ENCODE measurements at regions not wholly inside any gene's neighbourhood (a gene's known extent, or its start where the extent isn't known, plus 50 kb on each side); places are given as distances from the start of the nearest gene placed in this dataset.
"Not testable (repeated sequence)": the region's sequence is repeated elsewhere in the genome, so short reads cannot be mapped to it uniquely, and the experiment has no call there.

DNA sequence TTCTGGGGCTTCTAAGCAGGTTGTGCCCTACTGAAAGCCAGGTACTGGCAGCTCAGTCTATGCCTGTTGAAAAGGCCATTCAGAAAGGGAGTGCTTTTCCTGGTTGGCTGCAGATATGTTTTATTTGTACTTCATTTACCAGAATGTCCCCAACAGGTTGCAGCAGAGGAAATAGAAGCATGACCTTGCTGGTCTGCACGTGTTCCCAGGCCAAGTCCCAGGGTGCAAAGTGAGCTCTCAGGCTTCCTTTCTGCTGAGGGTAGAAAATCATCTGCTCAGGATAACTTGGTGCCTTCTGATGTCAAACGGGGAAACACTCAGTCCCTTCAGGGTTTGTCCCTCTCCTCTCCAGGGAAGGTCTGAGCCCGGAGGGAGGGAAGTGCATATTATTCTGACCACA is 356.4 kb downstream of the BCL11B start:
- no peak for DNase-seq

DNA sequence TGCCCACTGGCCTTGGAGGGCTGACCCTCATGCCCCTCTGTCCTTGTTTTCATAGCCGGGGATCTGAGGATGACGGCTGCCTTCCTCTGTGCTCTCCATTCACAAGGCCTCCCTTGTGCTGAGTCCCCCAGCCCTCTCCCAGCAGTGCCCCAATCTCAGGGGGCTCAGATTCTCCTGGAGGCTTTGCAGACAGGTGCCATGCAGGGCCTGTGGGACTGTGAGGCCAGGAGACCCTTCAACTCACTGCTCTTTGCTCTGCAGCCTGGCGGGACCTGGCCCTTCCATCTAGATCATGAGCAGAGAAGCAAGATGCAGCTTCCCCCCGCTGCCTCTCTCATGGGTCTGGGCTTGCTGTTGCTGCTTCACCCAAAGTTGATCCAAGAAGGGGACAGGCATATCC is 356.0 kb downstream of the BCL11B start:
- DNase-seq = no peak

DNA sequence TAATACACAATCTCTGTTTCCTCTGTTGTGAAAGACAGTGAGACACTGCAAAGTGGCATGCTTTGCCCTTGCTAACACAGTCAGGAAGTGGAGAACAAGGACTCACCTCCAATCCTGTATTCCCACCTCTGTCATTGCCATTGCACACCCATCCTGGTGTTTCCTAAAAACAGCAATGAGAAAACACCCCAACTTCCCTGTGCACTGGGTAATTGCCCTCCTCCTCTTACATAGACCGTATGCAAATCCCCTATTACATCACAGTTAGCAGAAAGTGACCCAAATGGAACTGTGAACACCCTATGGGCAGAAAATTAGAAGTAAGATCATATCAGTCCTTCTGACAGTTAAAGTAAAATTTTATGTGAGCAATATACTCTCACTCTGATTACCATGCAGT is 355.5 kb downstream of the BCL11B start:
- DNase-seq = no peak

DNA sequence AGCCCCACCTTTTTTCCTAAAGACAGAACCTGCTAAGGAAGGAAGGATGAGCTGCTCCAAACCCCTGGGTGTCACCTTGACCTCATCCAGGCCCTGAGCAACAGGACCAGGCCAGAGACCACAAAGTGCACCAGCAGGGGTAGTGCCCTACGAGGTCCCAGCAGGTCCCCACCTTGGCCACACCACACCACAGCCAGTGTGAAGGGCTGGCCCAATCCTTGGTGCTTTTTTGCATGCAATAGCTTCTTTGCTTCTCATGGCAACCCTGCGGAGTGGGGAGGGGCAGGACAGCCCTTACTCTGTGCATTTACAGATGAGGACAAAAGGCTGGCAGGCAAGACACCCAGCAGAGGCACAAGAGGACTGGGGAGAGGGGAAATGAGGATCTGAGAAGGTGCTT is 352.6 kb downstream of the BCL11B start:
- DNase-seq = no peak

DNA sequence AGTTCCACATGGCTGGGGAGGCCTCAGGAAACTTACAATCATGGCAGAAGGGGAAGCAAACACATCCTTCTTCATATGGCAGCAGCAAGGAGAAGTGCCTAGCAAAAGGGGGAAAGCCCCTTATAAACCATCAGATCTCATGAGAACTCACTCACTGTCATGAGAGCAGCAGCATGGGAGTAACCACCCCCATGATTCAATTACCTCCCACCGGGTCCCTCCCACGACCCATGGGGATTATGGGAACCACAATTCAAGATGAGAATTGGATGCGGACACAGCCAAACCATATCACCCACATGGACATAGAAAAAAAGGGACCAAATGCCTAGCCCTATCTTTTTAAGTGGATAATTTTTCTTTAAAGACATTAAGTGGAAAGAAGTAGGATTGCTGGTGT is 350.7 kb downstream of the BCL11B start:
- DNase-seq = not testable (repeated sequence)

DNA sequence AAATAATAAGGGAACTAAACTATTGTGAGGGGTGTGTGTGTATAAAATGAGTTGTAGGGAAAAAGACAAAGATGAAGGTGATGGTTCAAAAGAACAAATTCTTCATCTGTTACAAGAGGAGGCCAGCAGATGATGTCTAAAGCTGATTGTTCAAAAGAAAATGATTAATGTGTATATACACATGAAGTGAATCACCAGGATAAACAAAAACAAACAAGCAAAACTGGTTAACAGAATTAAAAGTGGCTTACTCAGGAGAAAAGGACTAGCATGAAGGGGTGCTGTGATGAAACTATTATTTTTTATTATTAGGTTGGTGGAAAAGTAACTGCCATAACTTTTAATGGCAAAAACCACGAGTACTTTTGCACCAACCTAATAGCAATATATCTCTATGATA is 348.4 kb downstream of the BCL11B start:
- no peak for DNase-seq

DNA sequence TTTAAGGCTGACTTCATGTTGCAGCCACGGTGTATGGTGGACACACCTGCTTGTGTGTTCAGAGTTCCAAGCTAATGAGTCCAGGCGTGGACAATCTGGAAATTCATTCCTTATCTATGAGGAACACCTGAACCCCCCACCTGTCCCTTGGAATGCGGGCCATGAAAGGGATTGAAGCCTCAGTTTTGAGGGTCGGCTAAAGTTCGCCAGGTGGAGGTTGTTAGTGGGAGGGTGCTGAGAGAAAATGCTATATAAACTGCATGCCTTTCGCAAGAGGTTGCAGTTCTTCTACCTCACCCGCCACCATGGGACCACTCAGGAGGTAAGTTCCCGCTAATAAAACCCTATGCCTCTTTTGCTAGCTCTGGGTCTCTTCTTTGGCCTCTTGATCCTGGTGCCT is 348.0 kb downstream of the BCL11B start:
- DNase-seq = no peak

DNA sequence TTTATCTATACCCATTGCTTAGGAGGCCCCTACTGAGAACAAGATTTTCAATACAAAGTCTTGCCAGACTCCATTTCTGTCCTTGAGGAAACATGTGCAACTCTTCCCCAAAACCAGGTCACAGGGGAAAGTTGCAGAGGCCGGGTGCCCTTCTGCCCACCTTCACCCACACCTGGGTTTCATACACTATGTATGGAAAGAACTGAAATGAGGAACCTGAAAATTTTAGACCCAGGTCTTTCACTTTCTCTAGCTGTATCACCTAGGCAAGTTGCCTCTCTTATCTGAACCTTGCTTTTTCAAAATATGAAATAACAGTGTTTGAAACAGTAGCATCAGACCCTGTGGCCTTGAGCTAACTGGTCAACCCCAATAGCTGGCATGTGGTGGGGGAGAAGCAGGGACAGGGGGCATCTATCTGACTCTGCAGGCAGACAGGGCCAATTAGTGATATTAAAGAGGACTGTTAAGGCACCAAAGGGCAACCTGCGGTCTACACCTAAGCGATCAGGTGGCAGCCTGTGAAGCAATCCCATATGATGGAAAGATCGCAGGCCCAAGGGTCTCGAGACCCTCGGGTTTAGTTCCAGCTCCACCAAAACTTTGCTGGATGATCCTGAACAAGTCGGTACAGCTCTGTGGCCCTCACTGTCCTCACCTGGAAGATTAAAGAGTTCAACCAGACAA is 346.5 kb downstream of the BCL11B start:
- DNase-seq = no peak

DNA sequence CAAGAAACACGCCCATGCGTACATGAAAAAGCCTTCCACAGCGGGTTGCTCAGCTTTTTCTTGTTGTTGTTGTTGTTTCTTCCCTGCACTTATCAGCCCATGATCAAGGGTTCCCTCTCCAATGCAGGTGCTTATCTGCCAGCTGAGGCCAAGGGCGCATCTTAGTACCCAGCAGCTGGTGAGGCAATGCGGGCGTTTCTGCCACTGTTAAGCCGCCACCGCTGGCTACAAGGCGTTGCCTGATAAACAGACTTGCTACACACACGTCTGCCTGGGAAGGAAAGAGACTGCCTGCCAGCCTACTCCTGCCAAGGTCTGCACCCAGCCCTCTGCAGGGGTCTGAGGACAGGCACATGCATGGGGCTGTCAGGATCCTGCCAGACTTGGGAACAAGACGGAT is 345.9 kb downstream of the BCL11B start:
- no peak for DNase-seq

DNA sequence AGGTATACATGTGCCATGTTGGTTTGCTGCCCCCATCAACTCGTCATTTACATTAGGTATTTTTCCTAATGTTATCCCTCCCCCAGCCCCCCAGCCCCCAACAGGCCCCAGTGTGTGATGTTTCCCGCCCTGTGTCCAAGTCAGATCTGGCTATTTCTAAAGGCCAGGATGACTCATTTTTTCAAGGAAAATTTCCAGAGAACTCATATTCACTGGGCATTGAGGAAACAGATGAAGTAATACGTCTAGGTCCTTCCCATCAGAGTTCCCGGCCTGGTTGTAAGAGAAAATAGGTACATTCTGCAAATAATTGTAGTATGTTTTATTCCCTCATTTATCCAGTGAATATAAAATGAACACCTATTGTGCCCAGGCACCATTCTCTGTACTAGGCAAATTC is 345.2 kb downstream of the BCL11B start:
- DNase-seq = no peak

DNA sequence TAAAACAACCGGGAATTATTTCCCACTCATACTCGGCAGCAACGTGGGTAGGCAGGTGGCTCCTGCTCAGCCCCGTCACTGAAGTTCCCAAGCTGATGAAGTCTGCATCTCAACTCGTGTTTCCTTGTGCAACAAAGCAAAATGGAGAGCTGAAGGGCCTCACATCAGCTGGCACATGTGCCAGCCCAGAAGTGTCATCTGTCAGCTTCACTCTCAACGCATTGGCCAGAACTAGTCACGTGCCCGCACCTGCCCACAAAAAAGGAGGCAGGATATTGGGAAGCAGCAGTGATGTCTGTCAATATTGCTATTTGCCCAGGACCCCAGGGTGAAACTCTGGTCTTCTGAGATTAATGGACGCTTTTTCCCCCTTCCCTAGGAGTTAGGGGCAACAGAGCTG is 344.0 kb downstream of the BCL11B start:
- no peak for DNase-seq

DNA sequence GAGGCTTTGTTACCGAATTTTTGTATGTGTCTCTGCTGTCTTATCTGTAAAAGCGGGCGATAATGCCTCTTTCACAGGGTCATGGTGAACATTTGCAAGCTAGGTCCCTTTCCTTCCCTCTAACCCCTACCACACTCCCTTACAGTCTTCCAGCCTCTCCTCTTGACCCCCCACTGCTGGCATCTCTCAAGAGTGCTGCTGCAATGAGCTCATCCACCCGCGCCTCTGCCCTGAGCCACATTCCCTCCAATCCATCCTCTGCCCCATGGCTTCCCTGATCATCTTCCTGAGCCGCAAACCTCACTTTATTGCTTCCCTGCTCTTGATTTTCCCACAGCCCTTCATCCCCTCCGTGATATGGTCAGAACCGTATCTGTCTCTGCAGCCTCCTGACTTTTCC is 343.6 kb downstream of the BCL11B start:
- DNase-seq = no peak

DNA sequence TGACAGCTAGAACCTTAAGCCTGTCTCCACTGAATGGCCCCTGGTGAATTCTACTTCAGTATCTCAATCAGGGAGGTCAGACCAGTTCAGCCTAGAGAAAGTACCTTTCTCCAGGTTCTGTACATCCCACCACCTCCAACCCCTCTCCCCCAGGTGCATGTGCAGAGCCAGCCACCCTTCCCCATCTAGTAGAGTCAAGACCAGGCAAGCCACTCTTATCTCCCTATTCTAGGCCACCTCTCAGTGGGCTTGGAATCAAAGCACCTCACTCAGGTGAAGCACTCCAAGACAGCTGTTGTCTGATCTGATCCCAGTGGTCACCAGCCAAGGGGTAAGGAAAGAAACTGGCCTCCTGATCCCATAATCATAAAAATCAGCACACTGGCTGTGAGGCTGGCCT is 340.9 kb downstream of the BCL11B start:
- no peak for DNase-seq

DNA sequence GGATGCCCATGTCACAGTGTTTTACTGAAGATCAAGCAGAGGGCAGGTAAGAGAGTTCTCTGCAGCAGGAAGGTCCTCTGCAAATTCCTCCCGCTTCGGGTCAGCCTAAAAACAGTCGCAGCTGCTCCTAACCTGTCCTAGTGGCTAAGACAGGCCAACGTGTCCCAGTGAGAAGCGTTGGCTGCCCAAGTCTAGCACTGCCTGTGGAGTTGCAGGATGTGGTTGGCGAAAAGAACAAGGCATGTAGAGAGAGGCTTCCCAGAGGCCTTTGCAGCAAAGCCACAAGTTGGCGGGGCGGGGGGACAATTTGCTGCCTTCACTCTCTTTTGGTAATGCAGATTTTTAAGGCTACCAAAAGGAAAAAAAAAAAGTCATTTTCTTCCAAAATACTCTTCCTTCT is 340.1 kb downstream of the BCL11B start:
- no peak for DNase-seq

DNA sequence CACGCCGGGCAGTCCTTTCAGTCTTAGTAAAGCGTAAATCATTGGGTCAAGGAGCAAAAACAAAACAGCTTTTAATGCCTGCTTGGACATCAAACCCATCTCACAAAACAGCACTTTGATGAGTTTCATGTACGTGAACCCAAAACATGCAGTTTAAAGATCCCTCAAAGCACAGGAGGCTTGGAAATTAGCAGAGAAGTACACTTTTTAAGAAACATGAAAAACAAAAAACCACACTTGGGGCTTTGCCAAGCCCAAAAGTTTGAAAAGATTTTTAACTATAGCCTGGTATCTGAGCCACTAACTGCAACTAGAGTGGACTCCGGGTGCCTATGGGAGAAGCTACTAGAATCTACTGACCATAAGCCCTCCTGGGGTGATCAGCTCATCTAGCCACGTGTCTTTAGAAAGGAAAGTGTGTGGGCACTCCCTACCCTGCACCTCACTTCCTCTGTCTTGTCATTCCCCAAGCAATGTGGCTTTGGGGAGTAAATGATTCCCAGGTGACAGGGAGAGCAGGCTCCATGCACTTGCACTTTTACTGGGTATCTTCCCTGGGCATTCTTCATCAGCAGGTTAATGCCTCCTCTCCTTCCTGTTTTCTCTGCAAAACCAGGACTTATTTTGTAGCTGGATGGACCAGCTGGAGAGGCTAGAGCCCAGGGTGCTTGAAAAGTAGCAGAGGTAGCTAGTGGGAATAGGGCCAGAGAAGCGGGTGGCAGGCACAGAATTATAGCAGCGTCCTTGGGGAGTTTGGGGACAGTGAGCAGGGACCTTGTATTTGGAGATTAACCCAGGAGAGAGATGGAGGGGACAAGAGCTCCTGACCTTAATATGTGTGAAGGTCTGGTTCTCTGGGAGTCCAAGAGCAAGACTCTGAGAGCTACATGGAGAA is 339.3 kb downstream of the BCL11B start:
- DNase-seq = no peak

DNA sequence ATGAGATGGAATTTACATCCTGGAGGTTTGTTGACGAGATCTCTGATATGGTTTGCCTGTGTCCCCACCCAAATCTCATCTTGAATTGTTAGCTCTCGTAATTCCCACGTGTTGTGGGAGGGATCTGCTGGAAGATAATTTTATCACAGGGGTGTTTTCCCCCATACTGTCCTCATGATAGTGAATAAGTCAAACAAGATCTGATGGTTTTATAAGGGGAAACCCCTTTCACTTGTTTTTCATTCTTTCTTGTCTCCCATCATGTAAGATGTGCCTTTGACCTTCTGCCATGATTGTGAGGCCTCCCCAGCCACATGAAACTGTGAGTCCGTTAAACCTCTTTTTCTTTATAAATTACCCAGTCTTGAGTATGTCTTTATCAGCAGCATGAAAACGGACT is 337.4 kb downstream of the BCL11B start:
- DNase-seq = not testable (repeated sequence)

DNA sequence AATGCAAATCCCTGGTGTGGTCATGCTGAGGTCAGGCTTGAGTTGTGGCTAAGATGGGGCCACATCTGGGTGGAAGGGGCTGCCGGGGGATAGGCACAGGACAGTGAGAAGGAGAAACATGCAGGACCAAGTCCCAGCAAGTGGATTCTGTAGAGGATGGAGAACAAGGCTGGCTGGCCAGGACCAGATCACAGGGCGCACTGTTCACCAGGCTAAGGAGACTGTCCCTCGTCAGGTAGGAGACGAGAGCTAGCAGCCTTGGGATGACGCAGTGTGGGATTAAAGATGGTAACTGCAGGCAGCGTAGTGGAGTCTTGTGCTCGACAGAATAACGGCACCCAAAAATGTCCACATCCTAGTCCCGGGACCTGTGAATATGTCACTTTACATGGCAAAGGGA is 336.1 kb downstream of the BCL11B start:
- no peak for DNase-seq

DNA sequence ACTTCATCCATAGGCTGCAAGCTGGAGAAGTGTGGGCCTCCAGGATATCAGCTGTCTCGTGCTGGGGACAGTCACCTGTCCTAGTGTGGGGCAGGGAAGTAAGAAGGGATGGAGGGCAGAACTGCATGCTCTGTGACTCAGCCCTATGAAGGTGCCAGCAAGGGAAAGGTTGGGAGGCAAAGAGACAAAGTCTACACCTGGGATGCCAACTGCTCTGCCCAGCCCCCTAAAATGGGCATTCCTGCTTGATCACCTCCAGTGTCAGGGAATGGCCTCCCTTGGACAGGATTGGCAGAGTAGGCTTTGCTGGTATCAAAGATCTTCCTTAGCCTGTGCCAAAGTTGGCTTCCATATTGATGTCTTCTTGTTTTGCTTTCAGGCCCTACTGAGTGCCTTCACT is 335.0 kb downstream of the BCL11B start:
- DNase-seq = no peak

DNA sequence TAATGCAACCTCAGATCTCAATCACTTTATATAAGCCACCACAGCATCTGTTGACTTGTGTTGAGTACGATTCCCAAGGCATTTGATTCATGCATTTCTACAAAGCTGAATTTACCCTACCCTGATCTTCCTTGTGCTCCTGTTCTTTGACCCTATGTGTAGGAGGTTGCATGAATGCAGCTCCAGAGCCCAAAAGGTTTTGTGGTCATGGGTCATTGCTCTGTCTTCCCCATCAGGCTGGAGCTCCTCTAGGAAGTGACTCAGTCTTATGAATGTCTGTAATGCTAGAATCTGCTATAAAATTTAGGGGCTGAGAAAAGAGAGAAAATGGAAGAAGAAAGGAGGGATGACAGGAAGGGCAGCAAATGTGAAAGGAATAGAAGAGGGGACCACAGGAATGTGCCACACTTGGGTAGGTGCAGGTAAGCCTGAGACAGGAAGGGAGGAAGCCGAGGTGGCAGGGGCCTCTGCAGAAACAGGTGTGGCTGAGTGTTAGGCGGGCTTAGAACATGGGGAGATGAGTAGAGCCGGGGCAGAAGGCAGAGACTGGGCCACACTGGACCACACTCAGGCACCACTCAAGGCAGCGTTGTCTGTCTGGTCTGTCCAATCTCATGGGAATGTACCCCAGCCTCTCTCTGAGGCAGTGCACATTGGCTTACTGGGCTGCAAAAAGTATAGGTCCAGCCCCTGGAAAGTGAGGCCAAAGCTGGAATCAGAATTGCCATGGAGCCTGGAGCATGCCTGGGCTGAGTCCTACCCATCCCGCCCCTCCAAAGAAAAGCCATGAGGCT is 334.1 kb downstream of the BCL11B start:
- no peak for DNase-seq

DNA sequence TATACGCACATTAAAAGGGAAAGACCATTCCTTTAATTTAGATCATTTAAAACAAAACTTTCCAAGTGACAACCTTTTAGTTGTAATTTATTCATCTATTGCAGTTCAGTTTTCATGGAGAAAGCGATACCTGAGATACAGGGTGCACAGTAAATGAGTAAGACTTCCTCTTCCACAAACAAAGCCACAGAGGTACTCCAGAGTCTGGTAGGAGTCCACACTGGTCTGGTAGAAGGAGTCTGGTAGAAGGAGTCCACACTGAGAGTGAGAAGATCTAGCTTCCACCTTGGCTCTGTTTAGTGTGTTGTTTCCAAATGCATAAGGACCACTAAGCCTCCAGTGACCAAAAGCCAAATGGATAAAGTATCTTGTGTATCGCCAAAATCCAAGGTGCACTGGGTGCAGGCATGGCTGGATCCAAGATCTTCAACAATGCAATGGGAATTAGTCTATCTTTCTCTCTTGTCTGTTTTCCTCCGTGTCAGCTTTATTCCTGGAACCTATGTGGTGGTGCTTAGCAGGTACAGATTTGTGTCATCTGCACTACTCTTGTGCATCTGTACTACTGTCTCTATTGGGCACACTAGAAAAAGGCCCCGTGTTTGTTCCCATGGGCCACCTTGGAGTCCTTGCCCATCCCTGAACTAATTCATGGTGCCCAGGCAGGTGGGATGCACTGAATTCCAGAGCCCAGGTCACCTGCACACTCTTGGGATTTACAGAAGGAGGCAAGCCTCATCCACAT is 331.1 kb downstream of the BCL11B start:
- no peak for DNase-seq

DNA sequence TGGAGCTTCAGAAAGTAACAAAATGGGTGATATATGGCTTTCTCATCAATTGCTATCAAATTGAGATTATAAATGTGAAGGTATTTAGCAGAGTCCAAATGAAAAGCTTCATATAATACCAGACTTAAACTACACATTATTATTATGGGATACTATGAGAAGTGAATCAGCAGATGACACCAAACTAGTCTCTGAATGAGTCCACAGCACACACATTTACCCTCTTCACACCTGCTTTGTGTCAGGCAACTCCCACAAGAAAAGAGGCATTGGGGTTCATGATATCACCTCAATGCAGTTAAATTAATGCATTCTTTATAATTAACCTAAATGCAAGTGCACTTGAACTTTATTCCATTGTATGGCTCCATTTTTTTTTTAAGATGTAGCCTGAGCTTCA is 330.5 kb downstream of the BCL11B start:
- no peak for DNase-seq

DNA sequence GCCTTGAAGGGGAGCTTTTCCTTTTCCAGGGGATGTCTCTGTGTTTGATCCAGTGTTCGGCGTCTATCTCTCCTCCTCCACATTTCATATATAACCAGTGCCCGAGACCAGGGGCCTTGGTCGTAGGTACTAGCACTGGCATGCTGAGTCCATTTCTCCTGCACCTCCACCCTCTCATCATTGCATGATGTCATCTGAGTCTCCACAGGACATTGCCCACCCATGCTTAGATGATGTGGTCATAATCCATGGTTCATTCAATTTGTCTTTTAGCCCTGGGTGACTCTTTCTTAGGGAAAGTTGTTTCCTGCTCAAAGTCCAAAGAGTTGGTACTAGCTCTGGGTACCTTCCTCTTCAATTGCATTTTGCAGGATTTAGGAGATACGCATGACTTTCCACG is 328.1 kb downstream of the BCL11B start:
- DNase-seq = no peak

DNA sequence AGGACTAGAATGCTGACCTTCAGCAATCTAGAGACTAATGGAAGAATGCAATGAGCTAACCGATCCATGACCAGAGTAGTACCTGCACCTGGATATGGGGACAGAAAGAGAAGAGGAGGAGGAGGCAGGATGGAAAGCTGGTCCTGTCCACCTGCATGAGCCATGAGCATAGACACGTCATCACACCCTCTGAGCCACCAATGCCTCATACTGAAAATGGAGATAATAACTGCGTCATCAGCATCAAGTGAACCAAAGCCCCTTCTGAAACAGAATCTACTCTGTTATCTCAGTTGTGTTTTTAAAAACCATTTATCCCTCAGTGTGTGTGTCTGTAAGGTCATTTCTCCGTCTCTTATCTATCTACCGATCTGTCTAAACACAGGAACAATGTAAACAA is 327.0 kb downstream of the BCL11B start:
- no peak for DNase-seq

Data from NCI-H446 treated with DMSO at 0.1 percent for 48 hours (cell line).